Activated naive CD8-positive, alpha-beta T cell treated with anti-CD3 and anti-CD28 coated beads, Interleukin-2, amount 50 U/mL, for 24 hours (primary cell): ENCODE measurements at regions not wholly inside any gene's neighbourhood (a gene's known extent, or its start where the extent isn't known, plus 50 kb on each side); places are given as distances from the start of the nearest gene placed in this dataset.

Experiments used
- ATAC-seq: fragments of 150-1000 bp; cut with Tn5 transposase; one replicate; pipeline ENCODE4 v1.10.0; 2021
- DNase-seq: peaks from one replicate; pipeline ENCODE4 v3.0.0; 2021
- H3K27ac Mint-ChIP-seq: one replicate; pipeline ENCODE4 v1.8.0; 2021; ENCODE audit warnings: mild to moderate bottlenecking, mixed read lengths
- H3K27me3 Mint-ChIP-seq: one replicate; pipeline ENCODE4 v1.8.0; 2021; ENCODE audit warnings: mixed read lengths
- H3K36me3 Mint-ChIP-seq: one replicate; pipeline ENCODE4 v1.8.0; 2021; ENCODE audit warnings: low read depth, mixed read lengths
- H3K4me1 Mint-ChIP-seq: one replicate; pipeline ENCODE4 v1.8.0; 2021; ENCODE audit warnings: mixed read lengths
- H3K4me3 Mint-ChIP-seq: one replicate; pipeline ENCODE4 v1.8.0; 2021; ENCODE audit warnings: mild to moderate bottlenecking, moderate library complexity, mixed read lengths
- H3K9me3 Mint-ChIP-seq: one replicate; pipeline ENCODE4 v1.8.0; 2021; ENCODE audit warnings: mixed read lengths

GRCh38 chr3:11698326-11699082, 54.8 kb upstream of the VGLL4 start:
- ATAC-seq (no peak), DNase-seq (no peak)
- Mint-ChIP-seq H3K4me3 (no peak overlapping the region), H3K36me3 (no peaks in the 10 kb centered on the region), H3K27me3 (no peaks in the 10 kb centered on the region), H3K4me1 (no peaks in the 10 kb centered on the region), H3K9me3 (no peaks in the 10 kb centered on the region), H3K27ac (no peak overlapping the region)

- no peaks in the 10 kb centered on the region for H3K36me3 Mint-ChIP-seq
- no peak for ATAC-seq
- DNase-seq = no peak
- H3K27ac Mint-ChIP-seq = no peak overlapping the region
- H3K9me3 Mint-ChIP-seq = no peaks in the 10 kb centered on the region
- no peak overlapping the region for H3K4me3 Mint-ChIP-seq
- H3K4me1 Mint-ChIP-seq = no peaks in the 10 kb centered on the region
- no peaks in the 10 kb centered on the region for H3K27me3 Mint-ChIP-seq
Observed at GRCh38 chr3:11697701-11698100, 54.0 kb upstream of the VGLL4 start.

DNA sequence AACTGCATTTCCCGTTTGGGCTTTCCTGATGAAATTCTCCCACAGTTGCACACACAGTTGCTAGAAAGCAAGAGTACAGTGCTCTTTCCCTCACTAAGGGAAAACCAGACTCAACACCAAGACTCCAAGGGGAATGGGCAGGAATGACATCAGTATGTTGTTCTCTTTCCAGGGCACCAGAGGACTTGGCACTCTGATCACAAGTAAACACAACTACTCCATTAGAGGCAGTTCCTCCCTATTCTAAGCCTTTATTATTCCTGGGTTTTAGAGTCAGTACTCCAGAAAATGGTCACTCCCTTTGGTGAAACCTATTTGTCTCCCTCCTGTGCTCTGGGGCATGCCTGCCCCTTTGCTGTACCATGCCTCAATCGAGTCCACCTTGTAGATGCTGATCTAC, 52.3 kb upstream of the VGLL4 start:
- H3K4me3 Mint-ChIP-seq = no peak overlapping the region
- H3K27ac Mint-ChIP-seq = no peak overlapping the region
- no peaks in the 10 kb centered on the region for H3K27me3 Mint-ChIP-seq
- no peaks in the 10 kb centered on the region for H3K4me1 Mint-ChIP-seq
- ATAC-seq (no peak), DNase-seq (no peak)
- no peaks in the 10 kb centered on the region for H3K9me3 Mint-ChIP-seq
- no peaks in the 10 kb centered on the region for H3K36me3 Mint-ChIP-seq
